GM18520 (cell line): ENCODE measurements at regions not wholly inside any gene's neighbourhood (a gene's known extent, or its start where the extent isn't known, plus 50 kb on each side); places are given as distances from the start of the nearest gene placed in this dataset.
"Not testable (repeated sequence)": the region's sequence is repeated elsewhere in the genome, so short reads cannot be mapped to it uniquely, and the experiment has no call there.

Source experiments
- ATAC-seq: cut with Tn5 transposase; IDR thresholded peaks from one replicate; pipeline ENCODE4 v1.9.1; 2021; ENCODE audit not compliant: unreplicated experiment

DNA sequence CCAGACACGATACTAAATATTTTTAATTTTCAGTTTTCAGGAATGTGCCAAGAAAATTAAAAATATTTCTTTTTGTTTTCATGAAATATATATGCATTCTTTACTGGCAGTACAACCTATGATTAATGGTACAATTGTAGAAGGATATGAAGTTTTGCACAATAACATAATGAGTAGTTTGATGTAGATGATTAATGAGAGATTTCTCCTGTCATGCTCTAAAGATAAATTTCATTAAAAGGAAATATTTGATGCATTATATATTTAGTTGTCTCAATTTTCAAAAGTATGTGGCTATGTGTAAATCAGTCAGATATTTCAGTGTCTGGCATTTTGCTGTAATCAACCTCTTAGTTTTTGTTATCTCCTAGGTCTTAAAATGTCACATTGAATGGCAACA is 940.2 kb upstream of the MDGA2 start:
- no peak for ATAC-seq

- no peak for ATAC-seq
These were observed 938.6 kb upstream of the MDGA2 start for GRCh38 chr14:48614003-48614402.

DNA sequence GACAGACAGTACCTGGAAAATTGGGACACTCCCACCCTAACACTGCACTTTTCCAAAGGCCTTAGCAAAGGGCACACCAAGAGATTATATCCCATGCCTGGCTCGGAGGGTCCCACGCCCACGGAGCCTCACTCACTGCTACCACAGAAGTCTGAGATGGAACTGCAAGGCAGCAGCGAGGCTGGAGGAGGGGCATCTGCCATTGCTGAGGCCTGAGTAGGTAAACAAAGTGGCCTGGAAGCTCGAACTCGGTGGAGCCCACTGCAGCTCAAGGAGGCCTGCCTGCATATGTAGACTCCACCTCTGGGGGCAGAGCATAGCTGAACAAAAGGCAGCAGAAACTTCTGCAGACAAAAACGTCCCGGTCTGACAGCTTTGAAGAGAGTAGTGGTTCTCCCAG is 931.6 kb upstream of the MDGA2 start:
- ATAC-seq: not testable (repeated sequence)

- no peak for ATAC-seq
These were observed 923.1 kb upstream of the MDGA2 start for GRCh38 chr14:48598458-48598857.

DNA sequence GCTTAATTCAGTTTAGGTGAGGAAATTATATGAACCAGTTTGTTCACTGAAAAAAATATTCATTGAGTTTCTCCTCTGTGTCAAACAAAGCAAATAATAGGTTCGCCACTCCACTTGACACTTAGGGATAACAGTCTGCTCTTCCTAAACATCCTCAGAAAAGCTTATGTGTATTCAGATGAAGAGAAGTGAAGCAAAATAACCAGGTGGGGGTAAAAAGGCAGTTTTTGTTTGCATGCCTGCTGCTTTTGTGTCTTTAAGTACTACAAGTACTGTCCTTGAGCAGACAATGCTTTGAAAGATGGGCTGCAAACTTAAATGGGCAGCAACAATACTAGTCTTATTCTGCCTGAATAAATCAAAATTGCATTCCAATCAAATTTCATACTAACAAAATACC is 910.7 kb upstream of the MDGA2 start:
- no peak for ATAC-seq

GRCh38 chr14:48584031-48584430 is 908.6 kb upstream of the MDGA2 start:
- no peak for ATAC-seq

DNA sequence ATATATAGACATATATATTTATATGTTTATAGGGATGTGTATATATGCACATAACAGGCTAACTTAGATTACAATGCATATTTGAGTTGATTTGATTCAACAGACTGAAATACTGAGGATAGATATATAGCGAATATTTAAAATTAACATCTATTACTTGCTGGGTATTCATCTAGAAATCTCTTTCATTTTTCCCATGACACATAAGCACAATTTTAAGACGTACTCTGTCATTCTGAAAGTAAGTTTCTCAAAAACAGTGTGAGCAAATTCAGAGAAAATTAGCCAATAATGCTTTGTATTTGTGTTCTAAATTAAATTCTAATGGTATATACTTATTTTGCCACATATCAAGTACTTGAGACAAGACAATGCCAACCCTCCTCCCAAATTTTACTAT is 907.5 kb upstream of the MDGA2 start:
- no peak for ATAC-seq

- ATAC-seq: no peak
These were observed 905.3 kb upstream of the MDGA2 start for GRCh38 chr14:48580692-48581091.

- ATAC-seq: no peak
These were observed 900.4 kb upstream of the MDGA2 start for GRCh38 chr14:48575772-48576171.

DNA sequence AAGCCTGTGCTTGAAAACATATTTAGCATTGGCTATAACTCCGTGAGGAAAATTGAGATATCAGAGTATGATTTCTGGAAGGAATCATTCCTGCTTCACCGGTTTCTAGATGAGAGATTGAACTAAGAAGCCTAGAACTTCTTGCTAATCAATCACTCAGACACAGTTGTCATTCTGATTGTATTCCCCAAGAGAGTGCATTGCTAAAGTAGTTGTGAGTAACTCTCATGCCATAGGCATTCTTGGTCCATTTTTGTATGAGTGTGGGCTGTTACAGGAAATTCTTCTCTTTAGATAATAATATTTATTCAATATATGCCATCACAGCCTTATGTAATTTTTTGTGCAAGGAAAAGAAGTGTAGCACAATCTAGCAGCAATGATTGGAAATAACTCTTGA is 893.3 kb upstream of the MDGA2 start:
- ATAC-seq: no peak

- no peak for ATAC-seq
These were observed 892.8 kb upstream of the MDGA2 start for GRCh38 chr14:48568252-48568651.

DNA sequence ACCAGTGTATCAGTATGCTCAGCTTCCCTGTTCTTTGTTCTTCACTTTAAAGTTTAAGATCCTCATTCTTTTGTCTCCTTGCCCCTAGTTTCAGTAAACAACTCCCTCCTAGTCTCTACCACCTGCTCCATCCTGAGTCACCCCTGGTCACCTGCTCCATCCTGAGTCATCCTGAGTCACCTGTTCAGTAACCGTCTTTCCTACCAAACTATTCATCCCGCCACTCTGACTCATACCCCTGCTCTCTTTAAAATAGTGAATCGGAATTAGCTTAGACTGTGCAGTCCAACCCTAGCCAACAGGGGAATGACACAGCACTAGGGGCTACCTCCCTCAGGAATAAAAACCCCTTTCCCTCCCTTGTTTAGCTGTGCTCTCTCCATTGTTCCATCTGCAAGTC is 888.1 kb upstream of the MDGA2 start:
- ATAC-seq: no peak

GRCh38 chr14:48561438-48561837 is 886.0 kb upstream of the MDGA2 start:
- not testable (repeated sequence) for ATAC-seq

DNA sequence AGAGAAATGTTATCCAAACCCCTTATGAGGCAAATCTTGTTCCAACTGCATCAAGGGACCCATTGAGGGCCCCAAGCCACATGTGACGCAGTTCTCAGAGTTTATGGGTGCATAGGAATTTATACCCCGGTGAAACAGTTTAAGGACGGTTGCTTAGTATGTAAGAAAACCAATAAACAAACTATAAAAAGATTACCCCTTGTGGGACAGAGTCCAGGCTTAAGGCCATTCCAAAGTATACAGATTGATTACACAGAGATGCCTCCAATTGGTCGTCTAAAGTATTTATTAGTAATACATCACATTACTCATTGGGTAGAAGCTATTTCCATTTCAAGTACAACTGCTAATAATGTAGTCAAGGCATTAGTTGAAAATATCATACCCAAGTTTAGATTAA is 885.0 kb upstream of the MDGA2 start:
- ATAC-seq: no peak

- no peak for ATAC-seq
These were observed 878.0 kb upstream of the MDGA2 start for GRCh38 chr14:48553443-48553842.

GRCh38 chr14:48546996-48547395 is 871.6 kb upstream of the MDGA2 start:
- no peak for ATAC-seq

GRCh38 chr14:48537600-48537999 is 862.2 kb upstream of the MDGA2 start:
- no peak for ATAC-seq

- no peak for ATAC-seq
These were observed 860.9 kb upstream of the MDGA2 start for GRCh38 chr14:48536318-48536717.

GRCh38 chr14:48527832-48528231 is 852.4 kb upstream of the MDGA2 start:
- ATAC-seq: no peak

- no peak for ATAC-seq
These were observed 850.9 kb upstream of the MDGA2 start for GRCh38 chr14:48526307-48526706.

DNA sequence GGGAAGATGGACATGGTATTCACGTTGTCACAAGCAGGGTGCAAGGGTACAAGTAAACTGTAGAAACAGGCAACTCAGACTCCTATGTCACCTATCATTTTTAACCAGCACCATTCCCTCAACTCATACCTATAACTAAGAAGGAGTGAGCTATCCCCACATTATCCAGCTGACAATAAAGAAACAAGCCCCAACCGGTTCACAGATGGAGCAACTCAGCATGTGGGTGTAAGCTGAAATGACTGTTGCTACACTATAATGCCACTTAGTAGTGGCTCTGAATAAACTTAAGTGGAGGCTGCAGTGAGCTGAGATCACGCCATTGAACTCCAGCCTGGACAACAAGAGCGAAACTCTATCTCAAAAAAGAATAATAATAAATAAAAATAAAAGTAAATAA is 829.5 kb upstream of the MDGA2 start:
- no peak for ATAC-seq

DNA sequence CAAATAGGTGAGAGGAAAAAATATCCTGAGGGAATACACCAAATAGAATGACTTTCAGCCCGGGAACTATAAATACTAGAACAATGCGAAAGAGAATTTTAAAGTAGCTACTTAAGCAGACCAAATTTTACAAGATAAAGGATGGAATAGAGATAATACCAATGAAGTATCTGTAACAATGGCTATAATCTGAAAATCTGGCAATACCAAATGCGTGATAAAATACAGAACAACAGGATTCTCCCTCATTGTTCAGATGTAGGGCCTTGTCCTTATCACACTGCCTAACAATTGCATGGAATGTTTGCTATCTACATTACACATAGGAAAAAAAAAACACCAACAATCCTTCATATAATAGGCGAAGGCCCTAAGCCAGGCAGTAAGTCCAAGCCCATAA is 815.4 kb upstream of the MDGA2 start:
- no peak for ATAC-seq

DNA sequence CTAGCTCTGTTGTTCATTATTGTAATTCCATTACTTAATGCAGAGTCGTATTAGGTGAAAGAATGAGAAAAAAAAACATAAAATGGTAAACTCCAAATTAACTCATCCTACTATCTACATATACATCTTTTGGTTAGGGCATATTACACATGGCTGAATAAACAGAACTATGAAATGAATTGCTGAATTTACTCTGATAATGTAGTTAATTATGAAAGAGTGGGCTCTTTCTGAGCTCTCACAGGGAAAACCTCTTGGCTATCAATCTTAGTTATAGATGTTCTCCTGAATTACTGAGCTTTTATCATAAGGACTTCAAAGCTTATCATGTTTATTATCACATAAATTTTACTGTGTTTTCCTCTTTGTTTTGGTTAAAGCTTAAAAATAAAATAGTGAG is 798.5 kb upstream of the MDGA2 start:
- ATAC-seq: no peak

- ATAC-seq: no peak
These were observed 780.6 kb upstream of the MDGA2 start for GRCh38 chr14:48456051-48456450.
